Ishikawa (cell line): ENCODE measurements at regions not wholly inside any gene's neighbourhood (a gene's known extent, or its start where the extent isn't known, plus 50 kb on each side); places are given as distances from the start of the nearest gene placed in this dataset.

Experiments used
- CEBPB ChIP-seq: IDR thresholded peaks from 2 replicates; pipeline ENCODE4 v1.6.1; 2012
- CREB1 ChIP-seq: IDR thresholded peaks from 2 replicates; pipeline ENCODE4 v1.6.1; 2012; ENCODE audit warnings: low read depth
- EGR1 ChIP-seq: IDR thresholded peaks from 2 replicates; pipeline ENCODE4 v1.6.1; 2012
- EP300 ChIP-seq: IDR thresholded peaks from 2 replicates; pipeline ENCODE4 v1.6.1; 2012; ENCODE audit warnings: borderline replicate concordance
- FOXM1 ChIP-seq: IDR thresholded peaks from 2 replicates; pipeline ENCODE4 v1.6.1; 2012; ENCODE audit warnings: low read depth, borderline replicate concordance
- NFIC ChIP-seq: IDR thresholded peaks from 2 replicates; pipeline ENCODE4 v1.6.1; 2012
- RAD21 ChIP-seq: IDR thresholded peaks from 2 replicates; pipeline ENCODE4 v1.6.1; 2012; ENCODE audit warnings: low read depth
- TAF1 ChIP-seq: IDR thresholded peaks from 2 replicates; pipeline ENCODE4 v1.6.1; 2012; ENCODE audit warnings: low read depth, mild to moderate bottlenecking
- TCF12 ChIP-seq: IDR thresholded peaks from 2 replicates; pipeline ENCODE4 v1.6.1; 2012; ENCODE audit warnings: low read depth
- TEAD4 ChIP-seq: IDR thresholded peaks from 2 replicates; pipeline ENCODE4 v1.6.1; 2012
- YY1 ChIP-seq: IDR thresholded peaks from 2 replicates; pipeline ENCODE4 v1.6.1; 2012; ENCODE audit warnings: low read depth
- ZBTB7A ChIP-seq: IDR thresholded peaks from 2 replicates; pipeline ENCODE4 v1.6.1; 2012; ENCODE audit warnings: low read depth
- TF ChIP-seq, protein P1 (sequence below): IDR thresholded peaks from 2 replicates; pipeline ENCODE4 v1.6.1; 2012
- TF ChIP-seq, protein P2 (sequence below): IDR thresholded peaks from 2 replicates; pipeline ENCODE4 v1.6.1; 2012; ENCODE audit warnings: low read depth, mild to moderate bottlenecking
- TF ChIP-seq, protein P3 (sequence below): IDR thresholded peaks from 2 replicates; pipeline ENCODE4 v1.6.1; 2012

DNA sequence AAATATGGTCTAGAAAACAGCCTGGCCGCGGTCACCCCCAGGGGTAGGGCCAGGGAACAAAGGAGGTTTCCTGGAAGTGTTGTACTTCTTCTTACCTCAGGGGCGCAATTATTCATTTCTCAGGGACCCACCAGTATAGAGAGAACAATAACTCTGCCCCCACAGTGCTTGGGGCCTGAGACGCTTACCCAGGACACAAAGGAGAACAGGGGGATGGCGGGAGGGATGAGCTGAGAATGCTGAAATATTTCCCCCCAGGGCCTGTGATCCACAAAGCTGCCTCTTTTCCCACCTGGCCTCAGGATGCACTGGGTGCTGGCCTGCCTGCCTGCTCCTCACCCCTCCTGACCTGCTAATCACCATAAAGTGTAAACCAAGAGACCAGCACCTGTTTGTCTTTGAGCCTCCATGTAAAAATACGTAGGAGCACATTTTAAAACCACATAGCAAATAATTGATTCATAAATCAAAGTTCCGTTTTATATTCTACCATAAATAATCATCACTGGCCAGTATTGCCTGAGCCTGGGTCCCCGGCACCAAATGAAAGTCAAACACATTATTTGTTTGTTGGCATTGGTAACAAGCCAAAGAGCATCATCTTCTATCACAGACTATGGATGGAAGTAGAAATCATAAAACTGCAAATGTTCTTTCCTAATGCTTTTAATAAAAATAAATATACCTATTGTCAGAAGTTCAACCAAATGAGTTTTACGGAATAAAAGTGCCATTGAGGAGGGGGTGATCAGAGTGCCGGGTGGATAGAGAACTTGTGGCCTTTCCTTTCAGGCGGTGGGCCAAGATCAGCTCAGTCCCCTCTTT is 67.3 kb upstream of the RMDN2 start:
- TF ChIP-seq TAF1 (no peak), NFIC (no peak), EP300 (no peak), TCF12 (no peak), FOXM1 (no peak), TEAD4 (no peak), CREB1 (no peak), RAD21 (no peak), ZBTB7A (no peak)
- TF ChIP-seq, protein P1, sequence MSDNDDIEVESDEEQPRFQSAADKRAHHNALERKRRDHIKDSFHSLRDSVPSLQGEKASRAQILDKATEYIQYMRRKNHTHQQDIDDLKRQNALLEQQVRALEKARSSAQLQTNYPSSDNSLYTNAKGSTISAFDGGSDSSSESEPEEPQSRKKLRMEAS, result no peak
- TF ChIP-seq, protein P2, sequence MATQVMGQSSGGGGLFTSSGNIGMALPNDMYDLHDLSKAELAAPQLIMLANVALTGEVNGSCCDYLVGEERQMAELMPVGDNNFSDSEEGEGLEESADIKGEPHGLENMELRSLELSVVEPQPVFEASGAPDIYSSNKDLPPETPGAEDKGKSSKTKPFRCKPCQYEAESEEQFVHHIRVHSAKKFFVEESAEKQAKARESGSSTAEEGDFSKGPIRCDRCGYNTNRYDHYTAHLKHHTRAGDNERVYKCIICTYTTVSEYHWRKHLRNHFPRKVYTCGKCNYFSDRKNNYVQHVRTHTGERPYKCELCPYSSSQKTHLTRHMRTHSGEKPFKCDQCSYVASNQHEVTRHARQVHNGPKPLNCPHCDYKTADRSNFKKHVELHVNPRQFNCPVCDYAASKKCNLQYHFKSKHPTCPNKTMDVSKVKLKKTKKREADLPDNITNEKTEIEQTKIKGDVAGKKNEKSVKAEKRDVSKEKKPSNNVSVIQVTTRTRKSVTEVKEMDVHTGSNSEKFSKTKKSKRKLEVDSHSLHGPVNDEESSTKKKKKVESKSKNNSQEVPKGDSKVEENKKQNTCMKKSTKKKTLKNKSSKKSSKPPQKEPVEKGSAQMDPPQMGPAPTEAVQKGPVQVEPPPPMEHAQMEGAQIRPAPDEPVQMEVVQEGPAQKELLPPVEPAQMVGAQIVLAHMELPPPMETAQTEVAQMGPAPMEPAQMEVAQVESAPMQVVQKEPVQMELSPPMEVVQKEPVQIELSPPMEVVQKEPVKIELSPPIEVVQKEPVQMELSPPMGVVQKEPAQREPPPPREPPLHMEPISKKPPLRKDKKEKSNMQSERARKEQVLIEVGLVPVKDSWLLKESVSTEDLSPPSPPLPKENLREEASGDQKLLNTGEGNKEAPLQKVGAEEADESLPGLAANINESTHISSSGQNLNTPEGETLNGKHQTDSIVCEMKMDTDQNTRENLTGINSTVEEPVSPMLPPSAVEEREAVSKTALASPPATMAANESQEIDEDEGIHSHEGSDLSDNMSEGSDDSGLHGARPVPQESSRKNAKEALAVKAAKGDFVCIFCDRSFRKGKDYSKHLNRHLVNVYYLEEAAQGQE, result no peak
- TF ChIP-seq, protein P3, sequence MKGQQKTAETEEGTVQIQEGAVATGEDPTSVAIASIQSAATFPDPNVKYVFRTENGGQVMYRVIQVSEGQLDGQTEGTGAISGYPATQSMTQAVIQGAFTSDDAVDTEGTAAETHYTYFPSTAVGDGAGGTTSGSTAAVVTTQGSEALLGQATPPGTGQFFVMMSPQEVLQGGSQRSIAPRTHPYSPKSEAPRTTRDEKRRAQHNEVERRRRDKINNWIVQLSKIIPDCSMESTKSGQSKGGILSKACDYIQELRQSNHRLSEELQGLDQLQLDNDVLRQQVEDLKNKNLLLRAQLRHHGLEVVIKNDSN, result no peak

DNA sequence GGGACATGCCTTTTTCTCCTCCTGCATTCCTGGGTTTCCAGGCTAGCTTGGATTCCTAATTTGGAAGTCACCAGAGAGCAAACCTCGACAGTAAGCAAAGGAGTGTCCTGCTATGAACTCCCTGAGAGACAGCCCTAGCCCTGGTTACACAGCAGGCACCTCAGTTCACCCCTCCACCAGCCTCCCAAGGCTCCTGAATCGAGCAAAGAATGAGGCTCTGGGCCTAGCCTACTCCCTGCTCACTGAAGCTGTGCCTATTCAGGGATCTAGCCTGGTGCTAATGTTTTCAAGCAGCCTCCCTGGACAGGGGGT is 66.7 kb upstream of the RMDN2 start:
- TF ChIP-seq EGR1, result no peak
- no peak for TF ChIP-seq TAF1
- TF ChIP-seq CREB1, result no peak
- no peak for TF ChIP-seq YY1
- TF ChIP-seq FOXM1, result no peak
- TF ChIP-seq, protein P1, result no peak
- TF ChIP-seq, protein P3, result no peak
- TF ChIP-seq TEAD4, result no peak
- TF ChIP-seq EP300, result no peak
- no peak for TF ChIP-seq CEBPB
- TF ChIP-seq, protein P2, result no peak
- TF ChIP-seq NFIC, result no peak
- no peak for TF ChIP-seq ZBTB7A
- no peak for TF ChIP-seq TCF12
- TF ChIP-seq RAD21, result no peak

DNA sequence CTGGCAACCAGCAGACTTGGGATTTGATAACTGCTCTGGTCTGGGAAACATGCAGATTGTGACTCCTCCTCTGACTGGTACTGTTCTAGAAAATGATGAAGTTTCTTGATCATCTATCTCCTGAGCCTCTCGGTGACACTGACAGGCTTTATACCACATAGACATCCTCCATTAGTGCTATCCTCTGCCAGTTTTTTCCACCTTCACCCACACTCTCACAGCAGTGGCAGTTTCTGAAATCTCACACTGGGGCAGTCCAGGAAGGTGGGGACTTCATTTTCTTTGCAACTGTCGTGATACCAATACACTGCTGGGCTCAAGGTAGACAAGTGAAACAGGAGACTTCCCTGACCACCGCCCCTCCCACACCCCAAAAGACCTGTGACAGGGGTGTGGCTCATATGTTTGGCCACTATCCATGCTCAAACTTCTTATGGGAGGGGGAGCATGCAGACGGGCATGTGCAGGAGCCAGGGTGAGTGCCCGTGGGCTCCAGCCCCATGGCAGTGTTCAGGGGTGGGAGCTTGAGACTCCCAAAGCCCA is 66.3 kb upstream of the RMDN2 start:
- TF ChIP-seq CEBPB, result no peak
- no peak for TF ChIP-seq CREB1
- TF ChIP-seq EGR1, result no peak
- no peak for TF ChIP-seq FOXM1
- TF ChIP-seq TAF1, result no peak

DNA sequence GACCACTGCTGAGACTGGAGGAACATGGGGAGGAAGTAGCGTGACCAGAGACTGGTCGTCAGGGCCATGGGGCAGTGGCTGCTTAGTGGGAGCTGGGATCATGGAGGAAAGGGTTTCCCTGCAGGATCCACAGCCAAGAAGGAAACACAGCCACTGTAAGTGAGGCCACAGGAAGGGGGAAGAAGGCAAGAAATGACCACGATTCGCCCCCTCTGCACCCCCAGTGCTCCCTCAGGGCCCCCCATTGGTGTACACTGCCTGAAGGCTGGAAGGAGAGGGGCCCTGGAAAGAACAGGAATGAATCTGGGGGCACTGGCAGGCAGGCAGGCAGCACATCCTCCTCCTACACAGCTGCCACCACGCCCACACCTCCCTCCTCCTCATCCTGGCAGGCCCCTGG is 62.5 kb upstream of the RMDN2 start:
- TF ChIP-seq, protein P3, result no peak
- TF ChIP-seq, protein P1, result no peak
- no peak for TF ChIP-seq FOXM1
- no peak for TF ChIP-seq CEBPB
- no peak for TF ChIP-seq YY1
- TF ChIP-seq CREB1, result no peak
- no peak for TF ChIP-seq NFIC
- no peak for TF ChIP-seq RAD21
- TF ChIP-seq TEAD4, result no peak
- TF ChIP-seq ZBTB7A, result no peak
- no peak for TF ChIP-seq TCF12
- no peak for TF ChIP-seq EP300
- no peak for TF ChIP-seq EGR1
- TF ChIP-seq, protein P2, result no peak
- TF ChIP-seq TAF1, result no peak
